ENCODE measurements at regions not wholly inside any gene's neighbourhood (a gene's known extent, or its start where the extent isn't known, plus 50 kb on each side); places are given as distances from the start of the nearest gene placed in this dataset.

DNA sequence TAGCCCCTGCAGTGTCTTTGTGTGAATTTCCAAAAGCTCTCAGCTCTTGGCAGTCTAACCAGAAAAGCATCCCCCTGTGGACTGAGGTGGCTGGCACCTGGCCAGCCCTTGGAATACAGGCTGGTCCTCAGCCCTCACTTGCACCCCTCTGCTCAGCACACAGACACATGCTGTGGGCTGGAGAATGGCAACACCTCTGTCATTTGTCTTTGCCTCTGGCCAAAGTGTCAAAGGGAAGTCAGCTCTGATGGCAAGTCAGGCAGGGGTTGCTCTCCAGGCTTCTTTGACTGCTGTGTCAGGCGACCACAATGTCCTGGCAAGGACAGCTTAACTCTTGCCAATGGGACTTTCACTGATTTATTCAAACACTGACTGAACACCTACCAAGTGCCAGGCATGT is 724.8 kb downstream of the INHBA start:
- no peak for DNase-seq
- intact Hi-C loops (cut with DNase I) = no loop called here

GRCh38 chr7:40977533-40977932 is 725.4 kb downstream of the INHBA start:
- DNase-seq = no peak

GRCh38 chr7:40972426-40972825 is 730.5 kb downstream of the INHBA start:
- intact Hi-C loops (cut with DNase I) = no loop called here

More at GRCh38 chr7:40977533-40977932, 725.4 kb downstream of the INHBA start:
- intact Hi-C loops (cut with DNase I) = no loop called here

DNA sequence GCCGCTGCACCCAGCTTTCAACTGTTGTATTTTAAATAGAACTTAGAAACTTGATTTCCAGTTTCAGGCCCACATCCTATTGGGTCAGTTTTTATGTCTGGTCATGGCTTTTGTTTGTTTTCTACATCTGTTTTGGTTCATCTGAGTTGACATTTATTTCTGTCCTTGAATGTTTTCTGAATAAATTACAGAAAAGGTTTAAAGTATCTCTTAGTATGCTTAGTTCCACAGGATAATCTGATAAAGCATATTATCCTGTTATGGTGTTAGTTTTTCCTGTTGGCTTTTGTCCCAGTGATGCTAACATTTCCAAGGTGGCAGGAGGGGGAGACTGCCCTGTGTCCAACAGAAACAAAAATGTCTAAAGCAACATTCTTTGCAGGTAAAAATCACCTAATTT is 733.2 kb downstream of the INHBA start:
- intact Hi-C loops (cut with DNase I) = no loop called here
- DNase-seq = no peak

More at GRCh38 chr7:40972426-40972825, 730.5 kb downstream of the INHBA start:
- no peak for DNase-seq

- intact Hi-C loops (cut with DNase I) = no loop called here
- DNase-seq = no peak
These were observed 736.2 kb downstream of the INHBA start for GRCh38 chr7:40966693-40967092.

DNA sequence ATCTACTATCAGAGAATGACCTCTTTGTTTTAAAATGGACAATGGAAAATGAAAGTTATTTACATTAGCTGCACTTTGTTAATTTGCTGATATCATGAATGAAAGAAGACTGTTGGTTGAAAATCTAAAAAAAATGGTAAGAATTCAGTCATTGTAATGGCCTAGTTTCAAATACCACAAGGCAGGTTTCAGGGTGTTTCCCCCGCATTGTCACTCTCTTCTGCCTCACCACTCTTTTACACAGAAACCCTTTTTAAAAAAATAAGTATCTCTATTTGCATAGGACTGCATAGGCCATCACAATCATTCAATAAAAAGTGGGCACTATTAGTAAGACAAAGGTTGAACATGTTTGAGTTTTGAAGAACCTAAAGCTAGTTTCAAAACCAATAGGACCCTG is 737.1 kb downstream of the INHBA start:
- DNase-seq = no peak

DNA sequence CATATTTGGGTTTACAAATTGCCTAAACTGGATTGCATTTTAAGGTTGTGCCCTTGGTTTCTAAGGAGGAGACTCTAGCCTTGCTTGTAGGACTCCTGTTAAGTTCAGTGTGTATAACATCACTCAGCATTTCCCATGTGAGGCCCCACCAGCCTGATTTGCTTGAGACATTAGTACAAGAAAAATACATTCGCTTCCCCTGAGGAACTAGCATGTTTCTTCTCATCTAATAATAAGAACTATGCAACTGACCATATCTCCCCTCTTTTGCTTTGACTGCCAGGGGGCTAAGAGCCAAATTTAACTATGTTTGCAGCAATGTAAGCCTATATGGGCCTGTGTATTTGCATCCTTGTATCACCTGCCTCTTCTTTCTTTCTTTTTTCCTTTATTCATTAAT is 737.9 kb downstream of the INHBA start:
- DNase-seq = no peak
- intact Hi-C loops (cut with DNase I) = no loop called here

More for the DNA sequence above, 737.1 kb downstream of the INHBA start:
- intact Hi-C loops (cut with DNase I) = no loop called here

- DNase-seq = no peak
- intact Hi-C loops (cut with DNase I) = no loop called here
These were observed 738.3 kb downstream of the INHBA start for GRCh38 chr7:40964610-40965009.

DNA sequence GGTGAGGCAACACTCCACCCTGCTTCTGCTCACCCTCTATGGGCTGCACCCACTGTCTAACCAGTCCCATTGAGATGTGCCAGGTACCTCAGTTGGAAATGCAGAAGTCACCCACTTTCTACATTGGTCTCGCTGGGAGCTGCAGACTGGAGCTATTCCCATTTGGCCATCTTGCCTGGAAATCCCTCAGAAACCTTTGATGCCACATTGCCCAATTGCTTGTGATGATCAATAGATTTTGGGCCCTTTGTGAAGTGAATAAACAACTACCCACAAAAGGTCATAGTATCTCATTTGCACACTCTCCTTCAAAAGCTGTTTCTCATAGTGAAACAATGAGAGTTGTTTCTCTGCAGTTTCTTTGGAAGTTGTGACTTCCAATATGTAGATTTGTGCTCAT is 742.9 kb downstream of the INHBA start:
- intact Hi-C loops (cut with DNase I) = no loop called here
- no peak for DNase-seq

GRCh38 chr7:40948239-40948638 is 754.7 kb downstream of the INHBA start:
- intact Hi-C loops (cut with DNase I) = no loop called here
- DNase-seq = no peak

GRCh38 chr7:40947566-40947965 is 755.3 kb downstream of the INHBA start:
- intact Hi-C loops (cut with DNase I) = no loop called here
- DNase-seq = no peak

GRCh38 chr7:40946549-40946948 is 756.3 kb downstream of the INHBA start:
- DNase-seq = no peak
- intact Hi-C loops (cut with DNase I) = no loop called here

- DNase-seq = no peak
- intact Hi-C loops (cut with DNase I) = no loop called here
These were observed 757.1 kb downstream of the INHBA start for GRCh38 chr7:40945788-40946187.

GRCh38 chr7:40944981-40945585 is 757.8 kb downstream of the INHBA start:
- DNase-seq = no peak
- intact Hi-C loops (cut with DNase I) = no loop called here

GRCh38 chr7:40937879-40938278 is 765.0 kb downstream of the INHBA start:
- DNase-seq = no peak
- intact Hi-C loops (cut with DNase I) = no loop called here

DNA sequence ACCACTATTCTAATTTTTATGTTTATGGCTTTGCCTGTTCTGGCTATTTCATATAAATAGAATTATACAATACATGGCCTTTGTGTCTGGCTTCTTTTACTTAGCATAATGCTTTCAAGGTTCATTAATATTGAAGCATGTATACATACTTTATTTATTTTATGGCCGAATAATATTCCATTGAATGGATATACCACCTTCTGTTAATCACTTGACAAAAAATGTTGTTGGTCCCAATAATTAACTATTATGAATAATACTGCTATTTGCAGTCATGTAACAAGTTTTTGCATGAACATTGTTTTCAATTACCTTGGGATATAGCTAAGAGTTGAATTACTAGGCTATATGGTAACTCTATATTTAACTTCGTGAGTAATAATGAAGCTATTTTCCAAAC is 767.5 kb downstream of the INHBA start:
- intact Hi-C loops (cut with DNase I) = no loop called here

DNA sequence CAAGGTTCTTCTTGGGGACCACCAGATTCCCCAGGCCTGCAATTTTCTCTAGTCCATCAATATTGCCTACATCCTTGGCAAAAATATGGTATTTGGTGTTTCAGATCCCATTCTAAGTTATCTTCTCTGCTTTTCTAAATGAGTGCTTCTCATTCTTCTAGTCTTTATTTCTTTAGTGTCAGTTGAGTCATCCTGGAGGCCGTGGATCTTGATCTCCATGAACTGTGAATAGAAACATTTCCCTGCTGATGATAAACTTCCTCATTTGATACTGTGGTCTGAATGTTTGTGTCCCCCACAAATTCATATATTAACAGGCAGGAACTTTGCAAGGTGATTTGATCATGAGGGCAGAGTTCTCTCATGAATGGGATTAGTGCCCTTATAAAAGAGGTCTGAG is 779.3 kb downstream of the INHBA start:
- DNase-seq = no peak
- intact Hi-C loops (cut with DNase I) = no loop called here

More for the DNA sequence above, 767.5 kb downstream of the INHBA start:
- no peak for DNase-seq

- intact Hi-C loops (cut with DNase I) = no loop called here
- DNase-seq = no peak
These were observed 780.6 kb downstream of the INHBA start for GRCh38 chr7:40922316-40922670.

- intact Hi-C loops (cut with DNase I) = no loop called here
These were observed 781.1 kb downstream of the INHBA start for GRCh38 chr7:40921589-40922315.

GRCh38 chr7:40918701-40919271 is 784.0 kb downstream of the SUGCT start:
- DNase-seq = no peak
- intact Hi-C loops (cut with DNase I) = no loop called here

More at GRCh38 chr7:40921589-40922315, 781.1 kb downstream of the INHBA start:
- DNase-seq = no peak

DNA sequence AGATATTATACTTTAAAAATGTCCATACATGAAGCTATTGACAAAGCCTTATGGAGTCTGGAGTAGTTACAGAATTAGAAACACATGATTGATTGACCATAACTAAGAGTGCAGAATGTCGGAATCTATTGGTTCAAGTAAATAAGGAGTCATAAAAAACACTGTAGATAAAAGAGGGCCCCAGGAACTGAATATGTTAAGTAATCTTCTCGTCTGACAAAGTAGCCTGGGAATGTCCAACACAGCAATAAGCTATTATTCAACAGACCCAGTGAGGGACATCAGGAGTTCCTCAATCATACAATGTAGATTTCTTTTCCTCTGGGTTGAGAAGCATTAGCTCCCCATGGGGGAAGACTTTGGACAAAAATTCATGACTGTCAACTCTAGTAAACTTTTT is 782.0 kb downstream of the SUGCT start:
- intact Hi-C loops (cut with DNase I) = no loop called here
- no peak for DNase-seq

Data from head of caudate nucleus (tissue), 42 donors.